GM12878 (cell line): ENCODE measurements at regions not wholly inside any gene's neighbourhood (a gene's known extent, or its start where the extent isn't known, plus 50 kb on each side); places are given as distances from the start of the nearest gene placed in this dataset.

Experiments
- ATAC-seq: fragments of 200-7000 bp; cut with Tn5 transposase; 3 replicates; pipeline ENCODE4 v1.9.1; 2020; ENCODE audit warnings: mild to moderate bottlenecking, moderate library complexity
- BruUV-seq: library from RNA; stranded (reverse); fragments of 400-500 nt; replicated peaks from 2 replicates; lab custom pipeline; 2021; lab: Mats Ljungman, UMichigan
- CTCF ChIA-PET: fragments of 300-600 bp; sonication (Branson Sonifier 250); formaldehyde crosslinking; extraction: SDS; loops from one replicate; lab custom pipeline; 2021; ENCODE audit warnings: inconsistent platforms; lab: Yijun Ruan, JAX
- POLR2A ChIA-PET: fragments of 350-600 bp; formaldehyde crosslinking; extraction: SDS; loops from one replicate; lab custom pipeline; 2021; ENCODE audit warnings: inconsistent platforms; lab: Charles Lee
- RAD21 ChIA-PET: fragments of 300-600 bp; sonication (Branson Sonifier 250); formaldehyde crosslinking; loops from one replicate; lab custom pipeline; 2023; ENCODE audit warnings: antibody characterized with exemption; ENCODE audit not compliant: unreplicated experiment; lab: Charles Lee
- SMC1A ChIA-PET: fragments of 300-600 bp; sonication (Branson Sonifier 250); formaldehyde crosslinking; loops from one replicate; lab custom pipeline; 2023; ENCODE audit not compliant: unreplicated experiment, uncharacterized antibody; lab: Charles Lee
- DNase-seq: peaks from one replicate; pipeline ENCODE4 v3.0.0-alpha.2; 2011; ENCODE audit warnings: low read depth, low spot score
- FAIRE-seq: peaks from 3 replicates; lab custom pipeline; 2011; peaks lifted over from hg19 to GRCh38; lab: Jason Lieb, UNC
- H2AFZ ChIP-seq: 2 replicates; pipeline ENCODE4 v1.6.0; 2011; ENCODE audit warnings: low read depth, low read length, control low read depth; ENCODE audit not compliant: control insufficient read depth
- H3K27ac ChIP-seq: 2 replicates; pipeline ENCODE4 v1.5.1; 2011; ENCODE audit warnings: control low read depth; ENCODE audit not compliant: control insufficient read depth, insufficient read depth
- H3K27me3 ChIP-seq, 2 experiments: replicated peaks in 1 of 2; 2 replicates each; pipeline versions ENCODE4 v1.6.0 to v1.6.1; 2011; ENCODE audit warnings: low read length in 1 of 2; ENCODE audit not compliant: control insufficient read depth in 2 of 2, insufficient read depth in 2 of 2
- H3K36me3 ChIP-seq, 2 experiments: 2 replicates each; pipeline ENCODE4 v1.5.1; 2011; ENCODE audit warnings: low read length in 1 of 2; ENCODE audit not compliant: control insufficient read depth in 2 of 2, insufficient read depth in 2 of 2
- H3K4me1 ChIP-seq: 2 replicates; pipeline ENCODE4 v1.6.1; 2011; ENCODE audit warnings: mild to moderate bottlenecking, low read length, moderate library complexity, mixed read lengths; ENCODE audit not compliant: control insufficient read depth, insufficient read depth
- H3K4me2 ChIP-seq: 2 replicates; pipeline ENCODE4 v1.6.0; 2011; ENCODE audit warnings: control low read depth; ENCODE audit not compliant: control insufficient read depth, insufficient read depth
- H3K4me3 ChIP-seq: fragments of 200-600 bp; sonication (generic); 2 replicates; pipeline ENCODE4 v1.5.1; 2016
- H3K79me2 ChIP-seq: 2 replicates; pipeline ENCODE4 v1.6.0; 2011; ENCODE audit warnings: low read length; ENCODE audit not compliant: control insufficient read depth, insufficient read depth
- H3K9ac ChIP-seq: 2 replicates; pipeline ENCODE4 v1.8.0; 2011; ENCODE audit warnings: low read length, control low read depth, mixed read lengths; ENCODE audit not compliant: control insufficient read depth, insufficient read depth
- H3K9me3 ChIP-seq: replicated peaks from 3 replicates; pipeline ENCODE4 v1.5.1; 2011; ENCODE audit warnings: mild to moderate bottlenecking, low read length; ENCODE audit not compliant: control insufficient read depth, insufficient read depth
- H4K20me1 ChIP-seq: 2 replicates; pipeline ENCODE4 v1.6.0; 2011; ENCODE audit not compliant: control insufficient read depth, insufficient read depth
- CBX5 ChIP-seq: sonication (generic); IDR thresholded peaks from 2 replicates; pipeline ENCODE4 v1.6.1; 2016; ENCODE audit warnings: low read depth, moderate library complexity, mild to moderate bottlenecking, inconsistent platforms
- JUNB ChIP-seq: IDR thresholded peaks from 2 replicates; pipeline ENCODE4 v1.6.1; 2016; ENCODE audit warnings: antibody characterized with exemption, mild to moderate bottlenecking
- MTA3 ChIP-seq: IDR thresholded peaks from 2 replicates; pipeline ENCODE4 v1.6.1; 2012; ENCODE audit warnings: low read length, inconsistent platforms, borderline replicate concordance
- SMAD5 ChIP-seq: IDR thresholded peaks from 2 replicates; pipeline ENCODE4 v1.6.1; 2016; ENCODE audit warnings: antibody characterized with exemption, low read depth
- SREBF2 ChIP-seq: IDR thresholded peaks from 2 replicates; pipeline ENCODE4 v1.6.1; 2012; ENCODE audit warnings: mild to moderate bottlenecking, low read length
- WGBS: methylation state at CpG from one replicate; pipeline ENCODE4 v1.1.6; 2016; ENCODE audit warnings: low lambda C conversion rate; ENCODE audit not compliant: insufficient replicate concordance, insufficient coverage; ENCODE audit errors: missing lambda C conversion rate; 5-methylcytosine and 5-hydroxymethylcytosine counted together
- in situ Hi-C: fragments of 300-500 bp; cut with MboI; formaldehyde crosslinking; loops from 9 replicates; pipeline ENCODE4 v1.14.3; 2018; ENCODE audit warnings: mixed read lengths
- intact Hi-C: fragments of 100-400 bp; cut with micrococcal nuclease; formaldehyde crosslinking; loops from one replicate; pipeline ENCODE4 v1.14.2; 2022; ENCODE audit not compliant: unreplicated experiment
- TF ChIP-seq, protein P1 (sequence below): fragments of 450-650 bp; IDR thresholded peaks from 2 replicates; pipeline ENCODE4 v1.6.1; 2016; ENCODE audit warnings: mild to moderate bottlenecking
- TF ChIP-seq, protein P2 (sequence below): fragments of 450-650 bp; IDR thresholded peaks from 2 replicates; pipeline ENCODE4 v1.6.1; 2017; ENCODE audit warnings: antibody characterized with exemption, mild to moderate bottlenecking, moderate library complexity

DNA sequence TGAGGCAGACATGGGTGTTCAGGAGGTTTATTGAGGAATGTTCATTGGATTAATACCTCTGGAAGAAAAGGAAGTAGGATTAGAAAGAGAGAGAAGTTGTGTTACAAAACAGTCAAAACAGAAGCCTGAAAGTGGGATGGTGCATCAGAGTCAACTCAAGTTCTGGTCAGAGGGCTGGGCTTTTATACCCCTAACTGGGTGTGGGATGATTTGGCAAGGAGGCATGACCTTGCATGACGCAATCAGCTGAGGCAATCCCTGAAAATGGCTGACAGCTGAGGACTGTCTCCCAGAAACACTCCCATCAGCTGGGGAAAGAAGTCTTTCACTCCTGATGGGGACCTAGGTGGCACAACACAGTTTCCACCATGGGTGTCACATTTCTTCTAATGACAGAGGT lies 818.2 kb downstream of the SATB2 start:
- DNase-seq (no peak), ATAC-seq (no peak), FAIRE-seq (no peak)
- in situ Hi-C loops (no loop called here), intact Hi-C loops (no loop called here)
- CTCF ChIA-PET = interaction anchor here (1.2 to 3.3 kb wide), 3 partner anchors 9 to 19 kb away, joined by 3 to 17 read pairs (median 4); no protein-coding TSS in a partner anchor
- Histone ChIP-seq H3K36me3 (no peaks in the 10 kb centered on the region), H3K79me2 (no peaks in the 10 kb centered on the region), H3K4me2 (no peak overlapping the region), H3K4me1 (no peaks in the 10 kb centered on the region), H3K9me3 (no peaks in the 10 kb centered on the region), H3K27me3 (no peaks in the 10 kb centered on the region), H2AFZ (no peak overlapping the region), H3K4me3 (no peak overlapping the region), H3K9ac (no peak overlapping the region), H3K27ac (no peak overlapping the region), H4K20me1 (no peaks in the 10 kb centered on the region)
- WGBS = 0% methylated on average over 1 of the region's 1 CpG
- BruUV-seq = no TSS peak
- TF ChIP-seq, protein P1, sequence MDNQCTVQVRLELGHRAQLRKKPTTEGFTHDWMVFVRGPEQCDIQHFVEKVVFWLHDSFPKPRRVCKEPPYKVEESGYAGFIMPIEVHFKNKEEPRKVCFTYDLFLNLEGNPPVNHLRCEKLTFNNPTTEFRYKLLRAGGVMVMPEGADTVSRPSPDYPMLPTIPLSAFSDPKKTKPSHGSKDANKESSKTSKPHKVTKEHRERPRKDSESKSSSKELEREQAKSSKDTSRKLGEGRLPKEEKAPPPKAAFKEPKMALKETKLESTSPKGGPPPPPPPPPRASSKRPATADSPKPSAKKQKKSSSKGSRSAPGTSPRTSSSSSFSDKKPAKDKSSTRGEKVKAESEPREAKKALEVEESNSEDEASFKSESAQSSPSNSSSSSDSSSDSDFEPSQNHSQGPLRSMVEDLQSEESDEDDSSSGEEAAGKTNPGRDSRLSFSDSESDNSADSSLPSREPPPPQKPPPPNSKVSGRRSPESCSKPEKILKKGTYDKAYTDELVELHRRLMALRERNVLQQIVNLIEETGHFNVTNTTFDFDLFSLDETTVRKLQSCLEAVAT = no peak
- no peak for TF ChIP-seq CBX5
- no peak for TF ChIP-seq JUNB
- no peak for TF ChIP-seq SMAD5
- no peak for TF ChIP-seq MTA3
- TF ChIP-seq, protein P2, sequence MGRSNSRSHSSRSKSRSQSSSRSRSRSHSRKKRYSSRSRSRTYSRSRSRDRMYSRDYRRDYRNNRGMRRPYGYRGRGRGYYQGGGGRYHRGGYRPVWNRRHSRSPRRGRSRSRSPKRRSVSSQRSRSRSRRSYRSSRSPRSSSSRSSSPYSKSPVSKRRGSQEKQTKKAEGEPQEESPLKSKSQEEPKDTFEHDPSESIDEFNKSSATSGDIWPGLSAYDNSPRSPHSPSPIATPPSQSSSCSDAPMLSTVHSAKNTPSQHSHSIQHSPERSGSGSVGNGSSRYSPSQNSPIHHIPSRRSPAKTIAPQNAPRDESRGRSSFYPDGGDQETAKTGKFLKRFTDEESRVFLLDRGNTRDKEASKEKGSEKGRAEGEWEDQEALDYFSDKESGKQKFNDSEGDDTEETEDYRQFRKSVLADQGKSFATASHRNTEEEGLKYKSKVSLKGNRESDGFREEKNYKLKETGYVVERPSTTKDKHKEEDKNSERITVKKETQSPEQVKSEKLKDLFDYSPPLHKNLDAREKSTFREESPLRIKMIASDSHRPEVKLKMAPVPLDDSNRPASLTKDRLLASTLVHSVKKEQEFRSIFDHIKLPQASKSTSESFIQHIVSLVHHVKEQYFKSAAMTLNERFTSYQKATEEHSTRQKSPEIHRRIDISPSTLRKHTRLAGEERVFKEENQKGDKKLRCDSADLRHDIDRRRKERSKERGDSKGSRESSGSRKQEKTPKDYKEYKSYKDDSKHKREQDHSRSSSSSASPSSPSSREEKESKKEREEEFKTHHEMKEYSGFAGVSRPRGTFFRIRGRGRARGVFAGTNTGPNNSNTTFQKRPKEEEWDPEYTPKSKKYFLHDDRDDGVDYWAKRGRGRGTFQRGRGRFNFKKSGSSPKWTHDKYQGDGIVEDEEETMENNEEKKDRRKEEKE = no peak
- TF ChIP-seq SREBF2 = no peak
- POLR2A ChIA-PET = no interaction called here
- RAD21 ChIA-PET = no interaction called here
- SMC1A ChIA-PET = interaction anchor here (0.6 to 2.2 kb wide), 6 partner anchors 8 to 134 kb away, joined by 3 to 6 read pairs (median 4); no protein-coding TSS in a partner anchor
